ENCODE measurements at regions not wholly inside any gene's neighbourhood (a gene's known extent, or its start where the extent isn't known, plus 50 kb on each side); places are given as distances from the start of the nearest gene placed in this dataset.

DNA sequence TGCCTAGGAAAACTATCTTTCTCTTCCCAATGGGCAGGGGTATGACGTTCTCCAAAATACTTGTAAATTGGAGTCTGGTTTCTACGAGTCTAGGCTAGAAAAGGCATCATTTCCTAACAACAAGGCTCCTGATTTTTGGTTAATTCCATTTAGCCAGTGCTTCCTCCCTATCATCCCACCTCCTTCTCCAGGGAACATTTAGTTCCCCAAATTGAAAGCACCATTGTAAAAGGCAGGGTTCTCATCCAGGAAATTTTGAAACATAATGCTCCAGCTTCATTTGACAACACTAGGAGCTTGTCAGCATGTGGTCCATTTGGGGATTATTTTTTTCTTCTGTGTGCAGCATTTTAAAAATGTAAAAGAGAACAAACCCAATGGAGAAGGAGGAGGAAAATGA is 256.5 kb upstream of the GRIA1 start:
- Mint-ChIP-seq H3K9me3 (ENCODE audit: unreplicated experiment) (no peaks in the 10 kb centered on the region), H3K27me3 (ENCODE audit: unreplicated experiment) (no peaks in the 10 kb centered on the region), H3K4me3 (ENCODE audit: unreplicated experiment) (no peak overlapping the region), H3K36me3 (ENCODE audit: low read depth, unreplicated experiment) (no peaks in the 10 kb centered on the region), H3K27ac (ENCODE audit: unreplicated experiment) (no peak overlapping the region), H3K4me1 (ENCODE audit: unreplicated experiment) (no peaks in the 10 kb centered on the region)
- TF ChIP-seq, protein P1, sequence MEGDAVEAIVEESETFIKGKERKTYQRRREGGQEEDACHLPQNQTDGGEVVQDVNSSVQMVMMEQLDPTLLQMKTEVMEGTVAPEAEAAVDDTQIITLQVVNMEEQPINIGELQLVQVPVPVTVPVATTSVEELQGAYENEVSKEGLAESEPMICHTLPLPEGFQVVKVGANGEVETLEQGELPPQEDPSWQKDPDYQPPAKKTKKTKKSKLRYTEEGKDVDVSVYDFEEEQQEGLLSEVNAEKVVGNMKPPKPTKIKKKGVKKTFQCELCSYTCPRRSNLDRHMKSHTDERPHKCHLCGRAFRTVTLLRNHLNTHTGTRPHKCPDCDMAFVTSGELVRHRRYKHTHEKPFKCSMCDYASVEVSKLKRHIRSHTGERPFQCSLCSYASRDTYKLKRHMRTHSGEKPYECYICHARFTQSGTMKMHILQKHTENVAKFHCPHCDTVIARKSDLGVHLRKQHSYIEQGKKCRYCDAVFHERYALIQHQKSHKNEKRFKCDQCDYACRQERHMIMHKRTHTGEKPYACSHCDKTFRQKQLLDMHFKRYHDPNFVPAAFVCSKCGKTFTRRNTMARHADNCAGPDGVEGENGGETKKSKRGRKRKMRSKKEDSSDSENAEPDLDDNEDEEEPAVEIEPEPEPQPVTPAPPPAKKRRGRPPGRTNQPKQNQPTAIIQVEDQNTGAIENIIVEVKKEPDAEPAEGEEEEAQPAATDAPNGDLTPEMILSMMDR (IDR thresholded peaks at IDR 0.05; ENCODE audit: unreplicated experiment) = no peak
- no peak for DNase-seq (ENCODE audit: low spot score)

DNA sequence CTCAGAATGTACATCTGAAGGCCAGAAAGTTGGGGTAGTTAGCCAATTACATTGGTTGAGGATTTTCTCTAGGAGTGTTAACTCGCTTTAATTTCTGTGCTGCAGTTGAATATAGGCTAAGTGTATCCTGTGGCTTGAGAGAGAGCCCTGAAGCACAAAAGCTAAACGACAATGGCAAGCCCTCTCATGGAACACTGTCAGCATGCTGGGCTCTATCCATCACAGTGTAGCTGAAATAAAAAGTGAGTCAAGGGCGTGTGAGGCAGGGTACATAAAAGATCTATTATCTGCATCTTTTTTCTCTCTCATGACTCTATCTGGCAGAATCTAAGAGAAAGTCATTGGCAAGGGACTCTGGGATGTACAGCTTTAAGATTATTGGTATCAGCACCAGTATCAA is 254.2 kb upstream of the GRIA1 start:
- no peak for DNase-seq (ENCODE audit: low spot score)
- H3K36me3 Mint-ChIP-seq (ENCODE audit: low read depth, unreplicated experiment) = no peaks in the 10 kb centered on the region
- no peaks in the 10 kb centered on the region for H3K9me3 Mint-ChIP-seq (ENCODE audit: unreplicated experiment)
- TF ChIP-seq, protein P1 (IDR thresholded peaks at IDR 0.05; ENCODE audit: unreplicated experiment) = no peak
- H3K4me1 Mint-ChIP-seq (ENCODE audit: unreplicated experiment) = no peaks in the 10 kb centered on the region
- no peaks in the 10 kb centered on the region for H3K27me3 Mint-ChIP-seq (ENCODE audit: unreplicated experiment)
- no peak overlapping the region for H3K27ac Mint-ChIP-seq (ENCODE audit: unreplicated experiment)
- no peak overlapping the region for H3K4me3 Mint-ChIP-seq (ENCODE audit: unreplicated experiment)

DNA sequence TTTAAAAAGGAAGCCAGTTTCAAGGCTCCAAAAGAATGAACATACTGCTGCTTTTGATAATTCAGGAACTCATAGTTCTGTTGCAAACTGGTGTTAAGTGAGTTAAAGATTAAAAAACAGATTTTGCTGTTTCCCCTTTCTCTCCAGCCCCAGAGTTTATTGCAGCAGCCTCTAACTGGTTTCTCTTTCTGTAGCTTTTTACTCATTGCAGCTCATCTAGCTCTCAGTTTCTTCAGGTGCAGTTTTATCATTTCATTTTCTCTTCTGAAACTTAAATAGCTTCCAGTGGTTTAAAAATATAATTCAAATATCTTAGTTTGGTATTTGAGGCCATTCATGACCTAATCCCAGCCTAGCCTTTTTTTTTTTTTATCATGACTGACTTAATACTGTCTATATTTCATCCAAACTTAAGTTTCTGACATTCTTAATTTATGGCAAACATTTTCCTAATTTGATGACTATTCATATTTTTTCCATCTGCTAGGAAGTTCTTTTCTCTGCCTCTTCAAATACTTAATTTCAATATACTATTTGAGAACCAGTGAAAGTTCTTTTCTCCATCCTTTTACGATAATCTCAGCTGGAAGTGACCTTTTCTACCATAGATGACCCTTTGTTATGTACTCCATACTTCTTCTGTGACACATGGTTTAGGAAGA is 252.7 kb upstream of the GRIA1 start:
- Mint-ChIP-seq H3K4me3 (ENCODE audit: unreplicated experiment) (no peak overlapping the region), H3K9me3 (ENCODE audit: unreplicated experiment) (no peaks in the 10 kb centered on the region), H3K27me3 (ENCODE audit: unreplicated experiment) (no peaks in the 10 kb centered on the region), H3K36me3 (ENCODE audit: low read depth, unreplicated experiment) (no peaks in the 10 kb centered on the region), H3K27ac (ENCODE audit: unreplicated experiment) (no peak overlapping the region), H3K4me1 (ENCODE audit: unreplicated experiment) (no peaks in the 10 kb centered on the region)
- TF ChIP-seq, protein P1 (IDR thresholded peaks at IDR 0.05; ENCODE audit: unreplicated experiment) = no peak
- no peak for DNase-seq (ENCODE audit: low spot score)

DNA sequence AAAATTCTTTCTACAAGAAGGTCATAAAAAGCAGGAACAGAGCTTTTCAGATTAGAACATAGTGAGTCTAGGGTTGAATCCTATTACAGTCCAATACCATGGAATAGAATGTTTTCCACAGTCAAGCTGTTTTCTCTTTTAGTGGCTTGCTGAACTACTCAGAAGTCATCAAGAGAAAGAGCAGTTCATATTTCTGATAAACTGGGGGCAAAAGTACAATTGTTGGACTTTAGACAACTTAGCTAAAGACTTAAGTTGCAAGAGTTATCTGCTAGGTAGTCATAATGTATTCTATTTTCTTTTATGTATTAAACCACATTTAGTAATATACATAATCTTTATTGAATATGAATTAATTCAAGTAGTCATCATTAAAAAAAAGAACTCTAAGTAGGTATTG is 233.1 kb upstream of the GRIA1 start:
- no peak overlapping the region for H3K27ac Mint-ChIP-seq (ENCODE audit: unreplicated experiment)
- H3K4me3 Mint-ChIP-seq (ENCODE audit: unreplicated experiment) = no peak overlapping the region
- H3K4me1 Mint-ChIP-seq (ENCODE audit: unreplicated experiment) = no peaks in the 10 kb centered on the region
- H3K36me3 Mint-ChIP-seq (ENCODE audit: low read depth, unreplicated experiment) = no peaks in the 10 kb centered on the region
- no peak for DNase-seq (ENCODE audit: low spot score)
- H3K27me3 Mint-ChIP-seq (ENCODE audit: unreplicated experiment) = no peaks in the 10 kb centered on the region
- H3K9me3 Mint-ChIP-seq (ENCODE audit: unreplicated experiment) = no peaks in the 10 kb centered on the region
- TF ChIP-seq, protein P1 (IDR thresholded peaks at IDR 0.05; ENCODE audit: unreplicated experiment) = no peak

DNA sequence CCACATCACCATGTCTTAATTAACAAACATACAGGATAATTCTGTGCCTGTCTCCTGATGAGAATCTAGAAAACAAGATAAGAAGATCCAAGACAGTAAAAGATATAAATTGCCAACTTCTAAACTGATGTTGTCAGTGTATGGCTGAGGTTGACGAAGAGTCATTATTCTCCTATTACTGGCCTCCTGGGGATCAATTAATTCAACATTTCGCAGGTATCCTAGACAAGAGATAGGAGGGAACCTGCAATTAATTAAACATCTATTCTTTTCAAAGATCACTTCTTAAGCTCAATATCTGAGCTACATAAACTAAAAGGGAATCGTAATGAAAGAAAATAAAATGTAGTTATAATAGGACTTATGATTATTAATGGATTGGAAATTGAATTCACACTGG is 232.0 kb upstream of the GRIA1 start:
- Mint-ChIP-seq H3K27ac (ENCODE audit: unreplicated experiment) (no peak overlapping the region), H3K27me3 (ENCODE audit: unreplicated experiment) (no peaks in the 10 kb centered on the region), H3K36me3 (ENCODE audit: low read depth, unreplicated experiment) (no peaks in the 10 kb centered on the region), H3K9me3 (ENCODE audit: unreplicated experiment) (no peaks in the 10 kb centered on the region), H3K4me3 (ENCODE audit: unreplicated experiment) (no peak overlapping the region), H3K4me1 (ENCODE audit: unreplicated experiment) (no peaks in the 10 kb centered on the region)
- TF ChIP-seq, protein P1 (IDR thresholded peaks at IDR 0.05; ENCODE audit: unreplicated experiment) = no peak
- no peak for DNase-seq (ENCODE audit: low spot score)
